ENCODE measurements at regions not wholly inside any gene's neighbourhood (a gene's known extent, or its start where the extent isn't known, plus 50 kb on each side); places are given as distances from the start of the nearest gene placed in this dataset.

GRCh38 chr4:164177153-164177552 is 576.8 kb upstream of the SMIM31 start:
- no peak for DNase-seq (ENCODE audit: low spot score in 2 of 2)

GRCh38 chr4:164177753-164178152 is 576.2 kb upstream of the SMIM31 start:
- Histone ChIP-seq H3K4me3 (no peak overlapping the region), H3K27ac (no peak overlapping the region), H3K9me3 (no peaks in the 10 kb centered on the region), H3K36me3 (no peaks in the 10 kb centered on the region), H3K4me1 (no peaks in the 10 kb centered on the region), H3K27me3 (no peaks in the 10 kb centered on the region)
- WGBS = 27% methylated on average over 1 of the region's 1 CpG
- TF ChIP-seq CTCF (IDR thresholded peaks at IDR 0.05) (no peak), EP300 (IDR thresholded peaks at IDR 0.05) (no peak), POLR2A (IDR thresholded peaks at IDR 0.05) (no peak), POLR2AphosphoS5 (IDR thresholded peaks at IDR 0.05) (no peak)
- no peak for DNase-seq (ENCODE audit: low spot score in 2 of 2)

More at GRCh38 chr4:164177153-164177552, 576.8 kb upstream of the SMIM31 start:
- Histone ChIP-seq H3K9me3 (no peaks in the 10 kb centered on the region), H3K4me3 (no peak overlapping the region), H3K27me3 (no peaks in the 10 kb centered on the region), H3K36me3 (no peaks in the 10 kb centered on the region), H3K27ac (no peak overlapping the region), H3K4me1 (no peaks in the 10 kb centered on the region)
- TF ChIP-seq POLR2AphosphoS5 (IDR thresholded peaks at IDR 0.05) (no peak), POLR2A (IDR thresholded peaks at IDR 0.05) (no peak), CTCF (IDR thresholded peaks at IDR 0.05) (no peak), EP300 (IDR thresholded peaks at IDR 0.05) (no peak)
- 51% methylated on average over 3 of the region's 3 CpGs for WGBS

GRCh38 chr4:164188236-164188635 is 565.7 kb upstream of the SMIM31 start:
- Histone ChIP-seq H3K9me3 (no peaks in the 10 kb centered on the region), H3K27me3 (no peaks in the 10 kb centered on the region), H3K27ac (no peak overlapping the region), H3K36me3 (no peaks in the 10 kb centered on the region), H3K4me1 (no peaks in the 10 kb centered on the region), H3K4me3 (no peak overlapping the region)
- TF ChIP-seq POLR2AphosphoS5 (IDR thresholded peaks at IDR 0.05) (no peak), CTCF (IDR thresholded peaks at IDR 0.05) (no peak), EP300 (IDR thresholded peaks at IDR 0.05) (no peak), POLR2A (IDR thresholded peaks at IDR 0.05) (no peak)
- WGBS = 95% methylated on average over 35 of the region's 35 CpGs
- DNase-seq (ENCODE audit: low spot score in 2 of 2) = no peak

- no peak overlapping the region for H3K27ac ChIP-seq
- no peaks in the 10 kb centered on the region for H3K36me3 ChIP-seq
- no peak for DNase-seq (ENCODE audit: low spot score in 2 of 2)
- no peaks in the 10 kb centered on the region for H3K4me1 ChIP-seq
- TF ChIP-seq POLR2A (IDR thresholded peaks at IDR 0.05) = no peak
- TF ChIP-seq EP300 (IDR thresholded peaks at IDR 0.05) = no peak
- TF ChIP-seq CTCF (IDR thresholded peaks at IDR 0.05) = no peak
- TF ChIP-seq POLR2AphosphoS5 (IDR thresholded peaks at IDR 0.05) = no peak
- H3K4me3 ChIP-seq = no peak overlapping the region
- H3K27me3 ChIP-seq = no peaks in the 10 kb centered on the region
- WGBS = 74% methylated on average over 5 of the region's 5 CpGs
- no peaks in the 10 kb centered on the region for H3K9me3 ChIP-seq
Observed at GRCh38 chr4:164192844-164193243, 561.1 kb upstream of the SMIM31 start.

- H3K27me3 ChIP-seq = no peaks in the 10 kb centered on the region
- H3K36me3 ChIP-seq = no peaks in the 10 kb centered on the region
- H3K4me1 ChIP-seq = no peaks in the 10 kb centered on the region
- no peak overlapping the region for H3K4me3 ChIP-seq
- H3K27ac ChIP-seq = no peak overlapping the region
- TF ChIP-seq EP300 (IDR thresholded peaks at IDR 0.05) = no peak
- TF ChIP-seq POLR2AphosphoS5 (IDR thresholded peaks at IDR 0.05) = no peak
- no peak for TF ChIP-seq POLR2A (IDR thresholded peaks at IDR 0.05)
- no peak for TF ChIP-seq CTCF (IDR thresholded peaks at IDR 0.05)
- H3K9me3 ChIP-seq = no peaks in the 10 kb centered on the region
- no peak for DNase-seq (ENCODE audit: low spot score in 2 of 2)
Observed at GRCh38 chr4:164193676-164194075, 560.3 kb upstream of the SMIM31 start.

All from suprapubic skin (tissue), 4 donors.